CD4-positive, alpha-beta memory T cell (primary cell): ENCODE measurements at regions not wholly inside any gene's neighbourhood (a gene's known extent, or its start where the extent isn't known, plus 50 kb on each side); places are given as distances from the start of the nearest gene placed in this dataset.
"Not testable (repeated sequence)": the region's sequence is repeated elsewhere in the genome, so short reads cannot be mapped to it uniquely, and the experiment has no call there.

ENCODE experiments used
- CTCF ChIA-PET: fragments of 350-600 bp; sonication (Branson Sonifier 250); formaldehyde crosslinking; loops from one replicate; lab custom pipeline; 2021; ENCODE audit warnings: inconsistent platforms; ENCODE audit not compliant: partially characterized antibody; lab: Charles Lee
- POLR2A ChIA-PET: fragments of 350-600 bp; sonication (Branson Sonifier 250); formaldehyde crosslinking; loops from one replicate; lab custom pipeline; 2021; ENCODE audit not compliant: partially characterized antibody; lab: Charles Lee
- DNase-seq, 5 donors: peaks; one replicate each; pipeline versions ENCODE4 v3.0.0 to v3.0.0-alpha.2; 2020 to 2022; ENCODE audit warnings: mixed read lengths in 1 of 5
- H3K27ac ChIP-seq: one replicate; pipeline ENCODE4 v1.7.0; 2013; ENCODE audit warnings: low read depth, low read length
- H3K27me3 ChIP-seq: 2 replicates; pipeline ENCODE4 v1.7.0; 2013; ENCODE audit warnings: mild to moderate bottlenecking, low read length, moderate library complexity; ENCODE audit not compliant: insufficient read depth
- H3K36me3 ChIP-seq: 2 replicates; pipeline ENCODE4 v1.7.0; 2013; ENCODE audit warnings: mild to moderate bottlenecking, low read length, moderate library complexity; ENCODE audit not compliant: insufficient read depth
- H3K4me1 ChIP-seq: 2 replicates; pipeline ENCODE4 v1.7.0; 2013; ENCODE audit warnings: mild to moderate bottlenecking, low read length, moderate library complexity; ENCODE audit not compliant: insufficient read depth
- H3K4me3 ChIP-seq, 2 donors: one replicate each; pipeline ENCODE4 v1.7.0; 2013; ENCODE audit warnings: low read length in 2 of 2, mild to moderate bottlenecking in 1 of 2
- H3K9me3 ChIP-seq, 2 donors: one replicate each; pipeline ENCODE4 v1.7.0; 2013; ENCODE audit warnings: low read length in 2 of 2, control low read depth in 1 of 2; ENCODE audit not compliant: control insufficient read depth in 1 of 2
- H3K27ac Mint-ChIP-seq, 7 donors: one replicate each; pipeline ENCODE4 v1.8.0; 2020 to 2021; ENCODE audit warnings: mixed read lengths in 7 of 7, mild to moderate bottlenecking in 6 of 7, inconsistent platforms in 3 of 7, moderate library complexity in 3 of 7
- H3K27me3 Mint-ChIP-seq, 2 donors: one replicate each; pipeline ENCODE4 v1.8.0; 2020 to 2021; ENCODE audit warnings: mixed read lengths in 2 of 2
- H3K36me3 Mint-ChIP-seq, 2 donors: one replicate each; pipeline ENCODE4 v1.8.0; 2020 to 2021; ENCODE audit warnings: mixed read lengths in 2 of 2, inconsistent platforms in 1 of 2, mild to moderate bottlenecking in 1 of 2
- H3K4me1 Mint-ChIP-seq, 4 donors: one replicate each; pipeline ENCODE4 v1.8.0; 2020 to 2021; ENCODE audit warnings: mixed read lengths in 4 of 4, mild to moderate bottlenecking in 1 of 4
- H3K4me3 Mint-ChIP-seq, 8 donors: one replicate each; pipeline ENCODE4 v1.8.0; 2020 to 2021; ENCODE audit warnings: mixed read lengths in 8 of 8, mild to moderate bottlenecking in 7 of 8, moderate library complexity in 6 of 8, inconsistent platforms in 3 of 8
- H3K9me3 Mint-ChIP-seq, 8 donors: one replicate each; pipeline ENCODE4 v1.8.0; 2020 to 2021; ENCODE audit warnings: mixed read lengths in 8 of 8, mild to moderate bottlenecking in 5 of 8, inconsistent platforms in 3 of 8, moderate library complexity in 1 of 8
- intact Hi-C: fragments of 100-400 bp; cut with micrococcal nuclease; formaldehyde crosslinking; loops from one replicate; pipeline ENCODE4 v1.15.1; 2023

DNA sequence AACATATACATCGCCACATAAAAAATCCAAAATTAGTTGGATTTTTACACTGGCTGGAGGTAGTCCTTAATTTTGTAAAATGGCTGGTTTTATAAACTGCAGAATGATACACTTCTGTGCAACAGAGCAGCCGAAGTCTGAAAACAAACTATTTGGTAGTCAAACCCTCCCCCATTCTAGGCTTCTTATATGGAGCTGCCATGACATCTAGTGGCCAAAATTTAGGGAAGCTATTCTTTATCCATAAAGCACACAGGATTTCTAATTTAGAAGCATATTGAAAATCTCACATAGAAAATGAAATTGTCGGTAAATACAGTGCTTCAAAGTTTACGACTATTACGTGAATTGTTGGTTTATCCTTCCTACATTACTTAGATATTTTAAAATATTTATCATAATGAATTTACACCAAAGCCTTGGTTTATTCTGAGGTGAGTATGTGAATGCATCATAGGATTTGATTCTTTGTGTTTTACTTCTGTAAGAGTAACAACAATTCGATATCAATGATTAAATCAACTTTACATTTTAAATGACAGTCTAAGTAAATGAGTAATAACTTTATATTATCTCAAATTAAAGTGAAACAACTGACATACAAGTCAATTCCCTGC is 113.4 kb upstream of the FAM241A start:
- no peaks in the 10 kb centered on the region for H3K4me1 ChIP-seq
- no peaks in the 10 kb centered on the region for H3K36me3 ChIP-seq
- POLR2A ChIA-PET = no interaction called here
- CTCF ChIA-PET = no interaction called here
- Mint-ChIP-seq H3K9me3 (peaks cover 0 to 4% (median 0%) of the 10 kb centered on the region in 8 donors), H3K36me3 (no peaks in the 10 kb centered on the region), H3K27me3 (peaks cover 11 to 15% of the 10 kb centered on the region in 2 donors), H3K4me1 (no peaks in the 10 kb centered on the region), H3K27ac (no peak overlapping the region), H3K4me3 (no peak overlapping the region)
- no peak overlapping the region for H3K4me3 ChIP-seq
- H3K9me3 ChIP-seq = no peaks in the 10 kb centered on the region
- no peak overlapping the region for H3K27ac ChIP-seq
- intact Hi-C loops = no loop called here
- DNase-seq = no peak
- H3K27me3 ChIP-seq = peaks cover 4% of the 10 kb centered on the region

DNA sequence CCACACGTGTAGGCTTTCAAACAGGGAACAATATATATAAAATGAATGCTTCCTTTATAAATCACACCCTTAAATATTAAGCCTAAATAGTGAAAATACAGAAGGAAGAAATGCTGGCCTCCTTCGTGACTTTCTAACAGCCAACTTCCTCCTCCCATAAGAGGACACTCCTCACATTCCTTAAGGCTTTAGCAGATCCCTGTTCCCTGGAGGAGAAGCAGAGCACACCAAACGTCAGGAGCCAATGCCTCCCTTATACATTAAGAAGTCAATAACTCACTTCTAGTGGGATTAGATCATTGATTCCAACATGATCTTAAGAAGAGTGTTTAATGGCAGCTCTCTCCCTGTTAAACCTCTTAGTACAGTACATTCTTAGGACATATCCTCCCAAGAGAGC is 108.4 kb upstream of the FAM241A start:
- H3K27ac ChIP-seq = no peak overlapping the region
- H3K36me3 ChIP-seq = no peaks in the 10 kb centered on the region
- H3K4me3 ChIP-seq = no peak overlapping the region
- ChIA-PET CTCF (no interaction called here), POLR2A (no interaction called here)
- H3K27me3 Mint-ChIP-seq = peaks cover 4 to 13% of the 10 kb centered on the region in 2 donors
- H3K36me3 Mint-ChIP-seq = no peaks in the 10 kb centered on the region
- no peaks in the 10 kb centered on the region for H3K9me3 ChIP-seq
- no peaks in the 10 kb centered on the region for H3K9me3 Mint-ChIP-seq
- no peaks in the 10 kb centered on the region for H3K27me3 ChIP-seq
- H3K4me1 Mint-ChIP-seq = no peaks in the 10 kb centered on the region
- H3K4me3 Mint-ChIP-seq = no peak overlapping the region
- no peak overlapping the region for H3K27ac Mint-ChIP-seq
- H3K4me1 ChIP-seq = no peaks in the 10 kb centered on the region
- no peak for DNase-seq
- intact Hi-C loops = no loop called here

GRCh38 chr4:112038861-112039260 is 106.4 kb upstream of the FAM241A start:
- no peak for DNase-seq
- H3K4me3 Mint-ChIP-seq = no peak overlapping the region
- H3K4me3 ChIP-seq = no peak overlapping the region
- no peaks in the 10 kb centered on the region for H3K9me3 Mint-ChIP-seq
- no peaks in the 10 kb centered on the region for H3K9me3 ChIP-seq
- H3K36me3 Mint-ChIP-seq = no peaks in the 10 kb centered on the region
- no peaks in the 10 kb centered on the region for H3K4me1 Mint-ChIP-seq
- no peak overlapping the region for H3K27ac ChIP-seq
- H3K27me3 Mint-ChIP-seq = peaks cover 1 to 7% of the 10 kb centered on the region in 2 donors
- intact Hi-C loops = no loop called here
- CTCF ChIA-PET = no interaction called here
- no peaks in the 10 kb centered on the region for H3K4me1 ChIP-seq
- no peaks in the 10 kb centered on the region for H3K36me3 ChIP-seq
- POLR2A ChIA-PET = no interaction called here
- H3K27ac Mint-ChIP-seq = no peak overlapping the region
- no peaks in the 10 kb centered on the region for H3K27me3 ChIP-seq

DNA sequence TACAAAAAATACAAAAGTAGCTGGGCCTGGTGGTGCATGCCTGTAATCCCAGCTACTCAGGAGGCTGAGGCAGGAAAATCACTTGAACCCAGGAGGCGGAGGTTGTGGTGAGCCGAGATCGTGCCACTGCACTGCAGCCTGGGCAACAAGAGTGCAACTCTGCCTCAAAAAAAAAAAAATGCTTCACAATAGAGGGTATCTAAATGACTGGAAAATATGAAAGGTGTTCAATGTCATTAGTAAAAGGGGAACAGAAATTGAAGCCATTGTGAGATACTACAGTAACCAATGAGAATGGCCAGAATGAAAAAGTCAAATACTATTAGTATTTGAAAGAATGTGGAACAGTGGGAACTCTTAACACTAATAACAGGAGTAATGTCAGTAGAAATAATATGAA is 96.1 kb upstream of the FAM241A start:
- CTCF ChIA-PET, H3K27ac ChIP-seq, H3K9me3 ChIP-seq, H3K27ac Mint-ChIP-seq, DNase-seq, H3K27me3 Mint-ChIP-seq, POLR2A ChIA-PET, intact Hi-C loops, H3K36me3 Mint-ChIP-seq, H3K4me3 ChIP-seq, H3K36me3 ChIP-seq, H3K4me1 Mint-ChIP-seq, H3K9me3 Mint-ChIP-seq, H3K4me1 ChIP-seq, H3K4me3 Mint-ChIP-seq, H3K27me3 ChIP-seq: not testable (repeated sequence)

GRCh38 chr4:112053825-112054350 is 91.4 kb upstream of the FAM241A start:
- intact Hi-C loops = no loop called here

GRCh38 chr4:112055100-112055499 is 90.2 kb upstream of the FAM241A start:
- peaks cover 0 to 4% of the 10 kb centered on the region in 2 donors for H3K27me3 Mint-ChIP-seq
- ChIA-PET POLR2A (no interaction called here), CTCF (no interaction called here)
- no peak for DNase-seq
- no peak overlapping the region for H3K4me3 Mint-ChIP-seq
- no peak overlapping the region for H3K27ac Mint-ChIP-seq
- peaks cover 0 to 3% (median 0%) of the 10 kb centered on the region in 4 donors for H3K4me1 Mint-ChIP-seq
- Histone ChIP-seq H3K4me3 (no peak overlapping the region), H3K36me3 (no peaks in the 10 kb centered on the region), H3K27me3 (no peaks in the 10 kb centered on the region), H3K9me3 (no peaks in the 10 kb centered on the region), H3K4me1 (no peaks in the 10 kb centered on the region), H3K27ac (no peak overlapping the region)
- intact Hi-C loops = no loop called here
- H3K36me3 Mint-ChIP-seq = no peaks in the 10 kb centered on the region
- H3K9me3 Mint-ChIP-seq = no peaks in the 10 kb centered on the region

More at GRCh38 chr4:112053825-112054350, 91.4 kb upstream of the FAM241A start:
- Mint-ChIP-seq H3K4me3 (no peak overlapping the region), H3K27me3 (peaks cover 0 to 4% of the 10 kb centered on the region in 2 donors), H3K4me1 (peaks cover 0 to 3% (median 0%) of the 10 kb centered on the region in 4 donors), H3K27ac (no peak overlapping the region), H3K9me3 (no peaks in the 10 kb centered on the region), H3K36me3 (no peaks in the 10 kb centered on the region)
- ChIA-PET CTCF (no interaction called here), POLR2A (no interaction called here)
- no peak for DNase-seq
- Histone ChIP-seq H3K4me3 (no peak overlapping the region), H3K36me3 (no peaks in the 10 kb centered on the region), H3K27ac (no peak overlapping the region), H3K4me1 (no peaks in the 10 kb centered on the region), H3K27me3 (no peaks in the 10 kb centered on the region), H3K9me3 (no peaks in the 10 kb centered on the region)

- Histone ChIP-seq H3K4me1 (no peaks in the 10 kb centered on the region), H3K27me3 (no peaks in the 10 kb centered on the region), H3K27ac (no peak overlapping the region), H3K9me3 (no peaks in the 10 kb centered on the region), H3K36me3 (no peaks in the 10 kb centered on the region), H3K4me3 (no peak overlapping the region)
- H3K27ac Mint-ChIP-seq = no peak overlapping the region
- H3K36me3 Mint-ChIP-seq = no peaks in the 10 kb centered on the region
- H3K9me3 Mint-ChIP-seq = peaks cover 0 to 2% (median 0%) of the 10 kb centered on the region in 8 donors
- H3K4me3 Mint-ChIP-seq = no peak overlapping the region
- no peak for DNase-seq
- H3K4me1 Mint-ChIP-seq = peaks cover 0 to 3% (median 0%) of the 10 kb centered on the region in 4 donors
- POLR2A ChIA-PET = no interaction called here
- H3K27me3 Mint-ChIP-seq = peaks cover 2 to 4% of the 10 kb centered on the region in 2 donors
- intact Hi-C loops = no loop called here
- CTCF ChIA-PET = interaction anchor here (1.0 kb wide), 1 partner anchor 20 kb away, joined by 3 read pairs; no protein-coding TSS in a partner anchor
These were observed 87.8 kb upstream of the FAM241A start for GRCh38 chr4:112057470-112057869.
